ENCODE measurements at regions not wholly inside any gene's neighbourhood (a gene's known extent, or its start where the extent isn't known, plus 50 kb on each side); places are given as distances from the start of the nearest gene placed in this dataset.

DNA sequence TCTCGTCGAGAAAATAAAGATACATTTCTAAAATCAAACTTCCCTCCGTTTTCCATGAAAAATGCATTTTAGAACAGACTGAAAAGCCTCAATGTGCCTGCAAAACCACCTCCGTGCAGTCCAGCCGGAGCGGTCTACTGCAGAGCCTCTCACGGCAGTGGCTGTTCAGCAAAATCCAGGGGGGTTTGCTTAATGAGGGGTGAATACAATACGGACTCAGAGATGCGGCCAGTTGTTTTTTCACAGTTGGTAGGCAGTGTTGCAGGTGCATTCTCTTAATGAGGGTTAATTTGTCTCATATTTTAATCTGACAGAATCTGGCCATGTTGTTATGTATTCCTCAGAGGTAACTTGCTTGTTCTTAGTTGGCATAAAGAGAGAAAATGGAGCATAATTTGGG is 223.0 kb downstream of the EBLN2 start:
- no peaks in the 10 kb centered on the region for H3K36me3 ChIP-seq (ENCODE audit: control insufficient read depth in 2 of 4, insufficient read depth in 4 of 4, low read length in 3 of 4)
- H3K4me1 ChIP-seq (replicated peaks in 1 of 4; ENCODE audit: control insufficient read depth in 3 of 4, insufficient read depth in 4 of 4, low read length in 3 of 4) = no peaks in the 10 kb centered on the region
- WGBS, 2 experiments (ENCODE audit: extremely low coverage in 1 of 2, insufficient coverage in 1 of 2, insufficient read length in 1 of 2, insufficient replicate concordance in 2 of 2, low coverage in 1 of 2, low lambda C conversion rate in 2 of 2, missing lambda C conversion rate in 1 of 2) = 90% methylated on average over 9 of the region's 9 CpGs; no CpG with 5 or more reads in 1 of the 2 experiments
- H2AFZ ChIP-seq (ENCODE audit: low read length) = no peak overlapping the region
- no peak overlapping the region for H2AK5ac ChIP-seq (ENCODE audit: low read depth, low read length)
- ChIA-PET CTCF (ENCODE audit: partially characterized antibody) (interaction anchor here (0.8 to 1.0 kb wide), 3 partner anchors 100 to 222 kb away, joined by 3 to 4 read pairs (median 3); no protein-coding TSS in a partner anchor), POLR2A (ENCODE audit: partially characterized antibody) (no interaction called here)
- FAIRE-seq = no peak
- H3K23ac ChIP-seq (ENCODE audit: insufficient read length) = no peak overlapping the region
- no peak overlapping the region for H3K9ac ChIP-seq (replicated peaks in 1 of 4; ENCODE audit: extremely low read depth in 1 of 4, low read depth in 3 of 4, low read length in 3 of 4)
- H3K79me1 ChIP-seq (ENCODE audit: low read depth, low read length) = no peaks in the 10 kb centered on the region
- DNase-seq (ENCODE audit: low read depth in 1 of 2, low spot score in 2 of 2) = no peak
- no peak overlapping the region for H3K27ac ChIP-seq (ENCODE audit: low read depth, low read length)
- H3K56ac ChIP-seq (replicated peaks; ENCODE audit: insufficient read length, low read depth, low read length) = no peak overlapping the region
- no peaks in the 10 kb centered on the region for H3K9me3 ChIP-seq (ENCODE audit: insufficient read depth in 2 of 2, low read depth in 1 of 2, low read length in 1 of 2)
- no peak overlapping the region for H2BK12ac ChIP-seq (ENCODE audit: low read depth, low read length)
- H3K14ac ChIP-seq (ENCODE audit: insufficient read length) = no peak overlapping the region
- H2BK15ac ChIP-seq (ENCODE audit: low read length) = no peak overlapping the region
- no peak overlapping the region for H3K18ac ChIP-seq (ENCODE audit: extremely low read depth, low read length)
- no peak overlapping the region for H2BK5ac ChIP-seq (ENCODE audit: low read depth, low read length)
- H3K79me2 ChIP-seq (ENCODE audit: control insufficient read depth in 1 of 2, insufficient read depth in 2 of 2, low read length in 2 of 2) = no peaks in the 10 kb centered on the region
- no peak overlapping the region for H4K5ac ChIP-seq (ENCODE audit: insufficient read length, low read depth, low read length)
- no peak overlapping the region; the same call in 1 of the 2 replicates for H4K8ac ChIP-seq (ENCODE audit: extremely low read depth, insufficient read depth, low read length)
- no peaks in the 10 kb centered on the region for H3K23me2 ChIP-seq (ENCODE audit: low read depth, low read length)
- no peak overlapping the region for H2BK20ac ChIP-seq (ENCODE audit: low read length)
- no peak overlapping the region for H2BK120ac ChIP-seq (replicated peaks; ENCODE audit: low read depth, low read length)
- H4K20me1 ChIP-seq (replicated peaks in 1 of 2; ENCODE audit: control insufficient read depth in 1 of 2, insufficient read depth in 2 of 2, low read length in 2 of 2) = no peaks in the 10 kb centered on the region
- H3K27me3 ChIP-seq (replicated peaks in 1 of 4; ENCODE audit: control insufficient read depth in 3 of 4, extremely low read depth in 1 of 4, insufficient read depth in 3 of 4, low read length in 3 of 4) = no peaks in the 10 kb centered on the region
- no peak overlapping the region for H3K4ac ChIP-seq (replicated peaks; ENCODE audit: insufficient read length, low read depth, low read length)
- H4K91ac ChIP-seq (replicated peaks; ENCODE audit: insufficient read length, low read length) = no peak overlapping the region
- no peak overlapping the region for H3K4me2 ChIP-seq (ENCODE audit: insufficient read depth in 1 of 2, low read depth in 2 of 2, low read length in 2 of 2)
- no peak overlapping the region for H3K4me3 ChIP-seq (ENCODE audit: extremely low read depth in 1 of 4, insufficient read depth in 2 of 4, low read depth in 3 of 4, low read length in 4 of 4)
- TF ChIP-seq CBX8 (IDR thresholded peaks at IDR 0.05; ENCODE audit: borderline replicate concordance, low read depth, low read length) (no peak), SP2 (IDR thresholded peaks at IDR 0.05; ENCODE audit: low read length) (no peak), SAP30 (IDR thresholded peaks at IDR 0.05; ENCODE audit: insufficient read depth, insufficient replicate concordance, low read length) (no peak), KDM4A (IDR thresholded peaks at IDR 0.05; ENCODE audit: low read depth, low read length, severe bottlenecking) (no peak), ASH2L (IDR thresholded peaks at IDR 0.05; ENCODE audit: low read length) (no peak), CBX5 (IDR thresholded peaks at IDR 0.05; ENCODE audit: low read depth, low read length) (no peak), SRF (IDR thresholded peaks at IDR 0.05; ENCODE audit: low read depth, low read length) (no peak), HDAC6 (IDR thresholded peaks at IDR 0.05; ENCODE audit: low read depth, low read length) (no peak), PHF8 (conservative IDR thresholded peaks at IDR 0.05; ENCODE audit: low read depth, low read length) (no peak), RBBP5 (IDR thresholded peaks at IDR 0.05; ENCODE audit: borderline replicate concordance, low read depth, low read length) (no peak)
- TF ChIP-seq, protein P1, sequence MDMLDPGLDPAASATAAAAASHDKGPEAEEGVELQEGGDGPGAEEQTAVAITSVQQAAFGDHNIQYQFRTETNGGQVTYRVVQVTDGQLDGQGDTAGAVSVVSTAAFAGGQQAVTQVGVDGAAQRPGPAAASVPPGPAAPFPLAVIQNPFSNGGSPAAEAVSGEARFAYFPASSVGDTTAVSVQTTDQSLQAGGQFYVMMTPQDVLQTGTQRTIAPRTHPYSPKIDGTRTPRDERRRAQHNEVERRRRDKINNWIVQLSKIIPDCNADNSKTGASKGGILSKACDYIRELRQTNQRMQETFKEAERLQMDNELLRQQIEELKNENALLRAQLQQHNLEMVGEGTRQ (IDR thresholded peaks at IDR 0.05; ENCODE audit: low read length) = no peak
- TF ChIP-seq, protein P2, sequence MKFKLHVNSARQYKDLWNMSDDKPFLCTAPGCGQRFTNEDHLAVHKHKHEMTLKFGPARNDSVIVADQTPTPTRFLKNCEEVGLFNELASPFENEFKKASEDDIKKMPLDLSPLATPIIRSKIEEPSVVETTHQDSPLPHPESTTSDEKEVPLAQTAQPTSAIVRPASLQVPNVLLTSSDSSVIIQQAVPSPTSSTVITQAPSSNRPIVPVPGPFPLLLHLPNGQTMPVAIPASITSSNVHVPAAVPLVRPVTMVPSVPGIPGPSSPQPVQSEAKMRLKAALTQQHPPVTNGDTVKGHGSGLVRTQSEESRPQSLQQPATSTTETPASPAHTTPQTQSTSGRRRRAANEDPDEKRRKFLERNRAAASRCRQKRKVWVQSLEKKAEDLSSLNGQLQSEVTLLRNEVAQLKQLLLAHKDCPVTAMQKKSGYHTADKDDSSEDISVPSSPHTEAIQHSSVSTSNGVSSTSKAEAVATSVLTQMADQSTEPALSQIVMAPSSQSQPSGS (IDR thresholded peaks at IDR 0.05; ENCODE audit: low read length) = no peak
